Activated CD4-positive, alpha-beta T cell treated with anti-CD3 and anti-CD28 coated beads for 36 hours (primary cell): ENCODE measurements at regions not wholly inside any gene's neighbourhood (a gene's known extent, or its start where the extent isn't known, plus 50 kb on each side); places are given as distances from the start of the nearest gene placed in this dataset.

Experiments
- ATAC-seq: fragments of 200-7000 bp; cut with Tn5 transposase; one replicate; pipeline ENCODE4 v1.10.0; 2021; ENCODE audit warnings: mild to moderate bottlenecking, moderate library complexity
- CTCF ChIA-PET: fragments of 350-600 bp; sonication (Branson Sonifier 250); formaldehyde crosslinking; loops from one replicate; lab custom pipeline; 2021; ENCODE audit warnings: antibody characterized with exemption; lab: Charles Lee
- POLR2A ChIA-PET: fragments of 350-600 bp; sonication (Branson Sonifier 250); formaldehyde crosslinking; loops from one replicate; lab custom pipeline; 2021; ENCODE audit warnings: antibody characterized with exemption, inconsistent platforms; lab: Charles Lee
- DNase-seq: peaks from one replicate; pipeline ENCODE4 v3.0.0-alpha.2; 2020
- H3K27ac Mint-ChIP-seq: one replicate; pipeline ENCODE4 v1.8.0; 2021; ENCODE audit warnings: mixed read lengths
- H3K27me3 Mint-ChIP-seq: one replicate; pipeline ENCODE4 v1.8.0; 2021; ENCODE audit warnings: mixed read lengths
- H3K36me3 Mint-ChIP-seq: one replicate; pipeline ENCODE4 v1.8.0; 2021; ENCODE audit warnings: low read depth, mixed read lengths
- H3K4me1 Mint-ChIP-seq: one replicate; pipeline ENCODE4 v1.8.0; 2021; ENCODE audit warnings: mixed read lengths
- H3K4me3 Mint-ChIP-seq: one replicate; pipeline ENCODE4 v1.8.0; 2021; ENCODE audit warnings: mild to moderate bottlenecking, moderate library complexity, mixed read lengths
- H3K9me3 Mint-ChIP-seq: one replicate; pipeline ENCODE4 v1.8.0; 2021; ENCODE audit warnings: low read depth, mixed read lengths
- intact Hi-C, 2 experiments: fragments of 100-400 bp; cut with DNase I in 1 of 2; cut with micrococcal nuclease in 1 of 2; formaldehyde crosslinking; loops; one replicate each; pipeline versions ENCODE4 v1.14.2 to v1.15.1; 2022 to 2024; cut with DNase I, micrococcal nuclease

DNA sequence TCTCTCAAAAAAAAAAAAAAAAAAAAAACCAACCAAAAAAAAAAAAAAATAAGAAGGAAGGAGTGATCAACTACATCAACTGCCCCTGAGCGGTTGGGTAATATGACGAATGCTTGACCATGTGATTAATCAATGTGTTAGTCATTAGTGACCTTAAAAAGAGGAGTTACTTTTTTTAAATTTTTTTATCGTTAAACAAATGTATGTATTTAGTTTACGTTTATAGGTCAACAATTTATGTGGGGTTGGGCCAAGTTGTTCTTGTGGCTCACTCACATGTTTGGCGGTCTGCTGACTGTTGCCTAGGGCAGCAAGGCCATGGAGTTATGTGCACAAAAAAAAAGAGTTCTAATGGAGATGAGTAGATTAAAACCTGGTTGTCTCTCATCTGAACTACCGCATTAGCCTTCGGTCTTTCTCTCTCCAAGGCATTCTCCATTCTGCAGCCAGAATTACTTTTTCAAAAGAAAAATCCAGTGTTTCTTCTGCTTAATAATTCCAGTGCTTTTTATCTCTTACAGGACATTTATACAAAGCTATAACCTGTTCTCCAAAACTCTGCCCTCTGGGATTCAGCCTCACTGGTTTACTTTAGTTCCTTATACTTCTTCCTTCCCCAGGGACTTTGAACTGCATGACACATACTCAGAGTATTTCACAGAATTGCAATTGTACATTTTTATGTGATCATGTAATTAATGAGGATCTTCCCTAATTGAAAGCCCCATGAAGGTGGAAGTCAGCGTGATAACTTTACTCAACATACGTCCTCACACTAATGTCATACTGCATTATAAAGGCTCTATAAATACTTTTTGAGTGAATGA lies 505.5 kb downstream of the ANKRD50 start:
- Mint-ChIP-seq H3K36me3 (no peaks in the 10 kb centered on the region), H3K4me3 (no peak overlapping the region), H3K27ac (no peak overlapping the region), H3K9me3 (no peaks in the 10 kb centered on the region), H3K27me3 (peaks cover 2% of the 10 kb centered on the region), H3K4me1 (no peaks in the 10 kb centered on the region)
- ATAC-seq (no peak), DNase-seq (no peak)
- CTCF ChIA-PET, result no interaction called here
- intact Hi-C loops, result no loop called here
- POLR2A ChIA-PET, result no interaction called here

DNA sequence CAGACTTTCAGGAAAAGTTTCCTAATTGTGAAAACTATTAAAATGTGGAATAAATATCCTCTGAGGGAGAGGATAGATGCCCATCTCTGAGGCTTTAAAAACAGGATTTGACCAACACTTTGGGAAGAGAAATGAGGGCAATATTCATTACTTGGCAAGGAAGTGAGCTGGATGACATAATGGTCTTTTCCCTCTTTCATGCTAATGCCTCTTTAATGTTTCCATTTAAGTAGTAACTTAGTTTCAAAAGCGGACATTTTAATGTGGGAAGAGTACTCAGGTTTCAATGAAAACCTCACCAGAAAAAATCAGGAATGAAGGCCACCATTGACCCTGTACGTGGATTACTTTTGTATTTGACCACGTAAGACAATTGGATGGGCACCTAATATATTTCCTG lies 503.3 kb downstream of the ANKRD50 start:
- H3K27ac Mint-ChIP-seq, result no peak overlapping the region
- ATAC-seq, result no peak
- POLR2A ChIA-PET, result no interaction called here

DNA sequence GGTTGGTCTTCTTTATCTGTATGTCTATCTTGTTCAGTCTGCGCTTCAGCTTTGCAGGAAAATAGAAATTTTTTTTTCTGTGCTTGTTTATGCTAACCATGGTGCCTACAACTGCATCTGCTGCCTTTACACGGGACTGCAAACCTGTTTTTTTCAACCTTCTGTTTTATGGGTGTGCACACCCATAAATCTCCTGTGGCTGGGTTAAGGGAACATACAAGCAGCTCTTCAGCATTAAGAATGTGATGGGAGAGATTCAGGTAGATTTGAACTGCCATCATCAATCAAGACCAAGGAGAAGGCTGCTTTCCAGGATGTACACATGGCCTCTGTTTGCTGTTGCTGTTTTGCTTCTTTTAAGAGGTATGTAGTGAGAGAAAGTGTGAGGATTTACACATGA lies 502.9 kb downstream of the ANKRD50 start:
- ChIA-PET CTCF (interaction anchor here (0.8 kb wide), 1 partner anchor 10 kb away, joined by 3 read pairs; no protein-coding TSS in a partner anchor), POLR2A (no interaction called here)
- Mint-ChIP-seq H3K9me3 (no peaks in the 10 kb centered on the region), H3K27me3 (peaks cover 5% of the 10 kb centered on the region), H3K36me3 (no peaks in the 10 kb centered on the region), H3K4me1 (no peaks in the 10 kb centered on the region), H3K4me3 (no peak overlapping the region), H3K27ac (no peak overlapping the region)
- intact Hi-C loops, result no loop called here
- ATAC-seq, result no peak
- no peak for DNase-seq

More for the DNA sequence above, 503.3 kb downstream of the ANKRD50 start:
- H3K4me1 Mint-ChIP-seq, result no peaks in the 10 kb centered on the region
- intact Hi-C loops, result no loop called here
- no peak overlapping the region for H3K4me3 Mint-ChIP-seq
- CTCF ChIA-PET, result no interaction called here
- no peaks in the 10 kb centered on the region for H3K36me3 Mint-ChIP-seq
- peaks cover 2% of the 10 kb centered on the region for H3K27me3 Mint-ChIP-seq
- H3K9me3 Mint-ChIP-seq, result no peaks in the 10 kb centered on the region
- DNase-seq, result no peak

DNA sequence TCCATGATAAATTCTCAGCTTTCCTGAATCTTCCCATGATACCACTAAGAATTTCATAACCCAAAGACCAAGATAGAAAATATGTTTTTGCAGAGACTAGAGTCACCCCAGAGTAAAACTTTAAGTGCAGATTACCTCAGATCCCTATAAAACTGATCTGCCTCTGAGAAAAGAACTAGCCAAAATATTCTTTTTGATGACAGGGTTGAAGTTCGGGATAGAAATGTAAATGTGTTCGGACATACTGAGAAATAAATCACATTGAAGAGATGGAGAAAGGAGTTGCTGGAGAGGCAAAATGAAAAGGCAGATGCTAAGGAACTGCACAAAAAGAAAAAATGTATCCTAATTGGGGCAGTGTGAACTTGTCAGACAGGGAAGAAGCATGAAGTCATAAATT lies 501.8 kb downstream of the ANKRD50 start:
- Mint-ChIP-seq H3K27me3 (peaks cover 9% of the 10 kb centered on the region), H3K4me1 (no peaks in the 10 kb centered on the region), H3K36me3 (no peaks in the 10 kb centered on the region), H3K4me3 (no peak overlapping the region), H3K27ac (no peak overlapping the region), H3K9me3 (no peaks in the 10 kb centered on the region)
- intact Hi-C loops, result no loop called here
- ChIA-PET POLR2A (no interaction called here), CTCF (no interaction called here)
- DNase-seq (no peak), ATAC-seq (no peak)

DNA sequence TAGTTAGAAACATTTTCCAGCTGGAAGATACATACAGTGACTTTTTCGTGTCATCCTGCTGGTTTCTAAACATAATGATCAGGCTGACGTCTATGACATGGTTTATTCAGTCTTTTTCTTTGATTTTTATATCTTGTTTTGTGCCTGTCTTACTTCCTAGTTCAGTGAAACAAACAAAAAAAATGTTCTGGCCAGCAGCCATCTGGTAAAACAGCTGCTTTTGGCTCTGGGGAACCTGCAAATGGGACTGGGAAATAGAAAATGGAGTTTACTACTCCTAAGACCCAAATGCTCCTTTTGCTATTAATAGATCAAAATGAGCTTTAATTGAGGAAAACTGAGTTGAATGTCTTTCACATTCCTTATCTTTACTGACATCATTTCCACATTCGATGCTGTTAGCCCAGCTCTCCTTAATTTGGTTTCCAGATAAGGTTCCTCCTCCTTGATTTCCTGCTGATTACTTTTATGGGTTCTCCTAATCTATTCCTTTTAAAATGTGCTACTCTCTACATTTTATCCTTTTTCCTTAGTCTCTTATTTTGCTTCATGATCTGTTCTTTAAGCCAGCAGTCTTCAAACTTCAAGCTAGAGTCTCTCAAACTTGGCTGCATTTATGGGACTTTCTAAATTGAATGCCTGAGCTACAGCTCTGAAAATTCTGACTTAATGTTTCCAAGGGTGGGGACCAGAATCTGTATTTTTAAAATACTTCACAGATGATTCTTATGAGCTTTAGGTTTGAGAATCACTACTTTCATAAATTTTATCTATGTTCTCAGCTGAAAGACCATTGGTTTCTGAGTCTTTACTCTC lies 499.5 kb downstream of the ANKRD50 start:
- H3K4me1 Mint-ChIP-seq, result no peaks in the 10 kb centered on the region
- ATAC-seq (no peak), DNase-seq (no peak)
- CTCF ChIA-PET, result interaction anchor here (0.6 kb wide), 1 partner anchor 356 kb away, joined by 3 read pairs; no protein-coding TSS in a partner anchor
- no peaks in the 10 kb centered on the region for H3K36me3 Mint-ChIP-seq
- H3K9me3 Mint-ChIP-seq, result no peaks in the 10 kb centered on the region
- intact Hi-C loops, result no loop called here
- no peak overlapping the region for H3K4me3 Mint-ChIP-seq
- H3K27ac Mint-ChIP-seq, result no peak overlapping the region
- H3K27me3 Mint-ChIP-seq, result peaks cover 9% of the 10 kb centered on the region
- POLR2A ChIA-PET, result no interaction called here

DNA sequence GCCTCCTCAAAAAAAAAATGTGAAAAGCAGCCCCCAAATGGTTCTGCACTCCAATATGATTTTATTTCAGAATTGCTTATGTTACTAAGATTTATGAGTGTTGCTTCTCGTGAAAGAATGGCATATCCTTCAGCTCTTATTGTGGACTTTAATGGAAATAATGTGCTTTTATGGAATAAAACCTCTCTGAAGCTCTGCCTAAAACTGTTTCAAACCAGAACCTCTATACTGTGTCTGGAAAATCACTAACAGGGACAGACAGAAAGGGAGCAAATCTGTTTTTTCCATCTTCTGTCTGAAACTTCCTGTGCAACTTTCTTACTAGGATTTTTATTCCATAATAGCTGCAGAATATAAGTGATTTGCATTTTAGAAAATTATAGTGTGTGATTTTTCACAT lies 493.1 kb downstream of the ANKRD50 start:
- peaks cover 8% of the 10 kb centered on the region for H3K27me3 Mint-ChIP-seq
- ChIA-PET CTCF (interaction anchor here (1.3 kb wide), 2 partner anchors 9 to 14 kb away, joined by 3 read pairs; no protein-coding TSS in a partner anchor), POLR2A (no interaction called here)
- no peaks in the 10 kb centered on the region for H3K9me3 Mint-ChIP-seq
- DNase-seq (no peak), ATAC-seq (no peak)
- no peaks in the 10 kb centered on the region for H3K4me1 Mint-ChIP-seq
- H3K36me3 Mint-ChIP-seq, result no peaks in the 10 kb centered on the region
- intact Hi-C loops, result no loop called here
- H3K4me3 Mint-ChIP-seq, result no peak overlapping the region
- H3K27ac Mint-ChIP-seq, result no peak overlapping the region

DNA sequence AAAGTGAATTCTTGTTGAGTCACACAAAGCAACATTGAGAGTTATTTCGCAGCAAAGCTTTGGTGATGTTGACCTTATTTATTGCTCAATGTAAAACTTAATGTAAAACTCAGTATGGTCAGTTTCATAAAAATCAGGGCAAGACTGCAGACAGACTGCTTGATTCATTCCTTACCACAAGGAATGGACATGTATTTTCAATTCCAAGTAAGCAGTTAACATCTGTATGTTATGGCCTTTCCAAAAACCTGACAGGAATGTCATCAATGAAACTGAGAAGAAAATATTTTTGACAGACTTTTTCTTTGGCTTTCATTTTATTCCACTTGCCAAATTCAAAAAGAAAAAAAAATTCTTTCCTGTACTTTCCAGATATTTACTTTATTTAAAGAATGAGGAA lies 488.3 kb downstream of the ANKRD50 start:
- Mint-ChIP-seq H3K4me3 (no peak overlapping the region), H3K36me3 (no peaks in the 10 kb centered on the region), H3K27me3 (no peaks in the 10 kb centered on the region), H3K9me3 (peaks cover 4% of the 10 kb centered on the region), H3K27ac (no peak overlapping the region), H3K4me1 (no peaks in the 10 kb centered on the region)
- DNase-seq (no peak), ATAC-seq (no peak)
- intact Hi-C loops, result no loop called here
- POLR2A ChIA-PET, result no interaction called here
- CTCF ChIA-PET, result no interaction called here

DNA sequence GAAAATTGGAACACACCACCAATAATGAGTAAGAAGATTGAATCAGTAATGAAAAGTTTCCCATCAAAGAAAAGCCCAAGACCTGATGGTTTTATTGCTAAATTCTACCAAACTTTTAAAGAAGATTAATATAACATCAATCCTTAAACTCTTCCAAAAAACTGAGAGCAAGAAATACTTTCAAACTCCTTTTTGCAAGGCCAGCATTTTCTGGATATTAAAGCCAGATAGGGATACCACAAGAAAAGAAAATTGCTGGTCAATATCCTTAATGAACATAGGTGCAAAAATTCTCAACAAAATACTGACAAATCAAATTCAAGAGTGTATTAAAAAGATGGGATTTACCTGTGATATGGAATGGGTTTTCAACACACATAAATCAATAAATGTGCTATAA lies 484.6 kb downstream of the ANKRD50 start:
- H3K27me3 Mint-ChIP-seq, result no peaks in the 10 kb centered on the region
- CTCF ChIA-PET, result no interaction called here
- intact Hi-C loops, result no loop called here
- H3K9me3 Mint-ChIP-seq, result peaks cover 7% of the 10 kb centered on the region
- ATAC-seq (no peak), DNase-seq (no peak)
- H3K27ac Mint-ChIP-seq, result no peak overlapping the region
- POLR2A ChIA-PET, result no interaction called here
- H3K4me1 Mint-ChIP-seq, result no peaks in the 10 kb centered on the region
- H3K36me3 Mint-ChIP-seq, result no peaks in the 10 kb centered on the region
- no peak overlapping the region for H3K4me3 Mint-ChIP-seq

DNA sequence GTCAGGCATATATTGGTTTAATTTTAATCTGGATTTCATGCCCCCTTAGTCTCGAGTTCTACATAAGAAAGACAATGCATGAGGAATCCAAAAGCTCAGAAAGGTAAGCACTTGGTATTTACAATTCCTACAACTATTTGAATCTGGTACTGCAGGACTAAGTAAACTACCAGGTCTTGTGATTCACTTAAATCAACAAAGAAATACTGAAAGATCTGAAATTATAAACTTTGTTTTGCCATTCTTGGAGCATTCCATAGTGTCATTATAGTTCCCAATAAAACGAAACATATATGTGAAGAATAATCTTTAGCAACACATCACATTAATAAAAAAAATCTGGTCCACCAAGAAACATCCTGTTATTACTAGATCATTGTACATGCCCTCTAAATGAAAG lies 482.3 kb downstream of the ANKRD50 start:
- DNase-seq, result no peak

DNA sequence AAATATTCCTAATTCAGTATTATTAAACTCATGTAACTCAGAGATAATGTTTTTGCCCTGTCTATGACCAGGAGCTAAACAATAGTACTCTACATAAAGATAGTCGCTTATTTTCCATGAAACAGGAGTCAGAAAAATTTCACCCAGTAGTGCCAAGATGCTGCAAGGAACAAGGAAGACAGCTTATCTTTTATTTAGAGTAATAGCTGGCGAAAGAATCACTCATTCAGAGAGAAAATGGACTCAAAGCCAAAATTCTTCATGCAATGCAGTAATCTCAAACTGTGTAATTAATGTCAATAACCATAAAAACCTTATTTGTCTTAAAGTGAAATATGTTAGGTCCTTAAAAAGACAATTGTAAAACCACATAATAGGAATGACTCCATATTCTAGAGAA lies 477.8 kb downstream of the ANKRD50 start:
- ATAC-seq (no peak), DNase-seq (no peak)
- Mint-ChIP-seq H3K27ac (no peak overlapping the region), H3K36me3 (no peaks in the 10 kb centered on the region), H3K4me1 (no peaks in the 10 kb centered on the region), H3K4me3 (no peak overlapping the region), H3K9me3 (peaks cover 2% of the 10 kb centered on the region), H3K27me3 (no peaks in the 10 kb centered on the region)
- CTCF ChIA-PET, result interaction anchor here (0.6 kb wide), 1 partner anchor 680 kb away, joined by 3 read pairs; no protein-coding TSS in a partner anchor
- POLR2A ChIA-PET, result no interaction called here
- intact Hi-C loops, result no loop called here

More for the DNA sequence above, 482.3 kb downstream of the ANKRD50 start:
- Mint-ChIP-seq H3K4me3 (no peak overlapping the region), H3K36me3 (no peaks in the 10 kb centered on the region), H3K27me3 (no peaks in the 10 kb centered on the region), H3K9me3 (peaks cover 7% of the 10 kb centered on the region), H3K4me1 (no peaks in the 10 kb centered on the region), H3K27ac (no peak overlapping the region)
- ChIA-PET CTCF (interaction anchor here (1.1 kb wide), 1 partner anchor 9 kb away, joined by 5 read pairs; no protein-coding TSS in a partner anchor), POLR2A (no interaction called here)
- intact Hi-C loops, result no loop called here
- ATAC-seq, result no peak

DNA sequence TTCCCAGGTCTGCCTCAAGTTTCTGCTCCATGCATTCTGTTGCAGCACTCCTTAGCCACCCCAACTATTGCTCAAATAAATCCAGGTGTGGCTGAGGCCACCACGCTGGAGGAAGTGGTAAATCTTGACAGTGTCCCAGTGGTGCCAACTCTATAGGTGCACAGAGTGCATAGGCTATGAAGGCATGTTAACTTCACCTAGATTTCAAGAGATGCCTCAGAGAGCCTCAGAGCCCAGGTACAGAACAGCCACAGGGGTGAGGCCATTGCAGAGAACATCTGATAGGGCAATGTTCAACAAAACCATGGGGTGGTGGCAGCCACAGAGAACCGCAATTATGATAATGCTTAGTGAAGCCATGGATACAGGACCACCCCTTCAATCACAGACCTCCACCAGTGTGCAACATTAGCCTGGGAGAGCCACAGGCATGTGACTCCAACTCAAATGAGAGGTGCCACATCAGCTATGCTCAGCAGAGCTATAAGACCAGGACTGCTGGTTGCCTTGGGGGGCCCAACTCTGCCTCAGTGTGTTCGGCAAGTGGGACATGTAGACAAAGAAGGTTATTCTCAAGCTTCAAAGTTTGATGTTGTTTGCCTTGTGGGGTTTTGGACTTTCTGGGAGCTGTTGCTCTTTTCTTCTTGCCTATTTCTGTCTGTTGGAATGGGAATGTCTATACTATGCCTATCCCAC lies 468.7 kb downstream of the ANKRD50 start:
- H3K9me3 Mint-ChIP-seq, result no peaks in the 10 kb centered on the region
- H3K4me3 Mint-ChIP-seq, result no peak overlapping the region
- no peak overlapping the region for H3K27ac Mint-ChIP-seq
- intact Hi-C loops, result no loop called here
- no peak for DNase-seq
- ChIA-PET CTCF (no interaction called here), POLR2A (no interaction called here)
- no peaks in the 10 kb centered on the region for H3K4me1 Mint-ChIP-seq
- no peaks in the 10 kb centered on the region for H3K27me3 Mint-ChIP-seq
- no peaks in the 10 kb centered on the region for H3K36me3 Mint-ChIP-seq
- no peak for ATAC-seq
